Activated CD8-positive, alpha-beta memory T cell treated with anti-CD3 and anti-CD28 coated beads, Interleukin-2, amount 10 ng/mL, durations not matched to agents 7 days and 5 days (primary cell): ENCODE measurements at regions not wholly inside any gene's neighbourhood (a gene's known extent, or its start where the extent isn't known, plus 50 kb on each side); places are given as distances from the start of the nearest gene placed in this dataset.

Source experiments
- ATAC-seq: fragments of 150-1000 bp; cut with Tn5 transposase; one replicate; pipeline ENCODE4 v1.10.0; 2021; ENCODE audit warnings: moderate library complexity
- CTCF ChIA-PET: fragments of 350-600 bp; sonication (Branson Sonifier 250); formaldehyde crosslinking; loops from one replicate; lab custom pipeline; 2021; ENCODE audit warnings: antibody characterized with exemption; lab: Charles Lee
- DNase-seq: peaks from one replicate; pipeline ENCODE4 v3.0.0-alpha.2; 2020
- H3K27ac Mint-ChIP-seq: one replicate; pipeline ENCODE4 v1.8.0; 2021; ENCODE audit warnings: mild to moderate bottlenecking, mixed read lengths
- H3K27me3 Mint-ChIP-seq: one replicate; pipeline ENCODE4 v1.8.0; 2021; ENCODE audit warnings: mixed read lengths
- H3K36me3 Mint-ChIP-seq: one replicate; pipeline ENCODE4 v1.8.0; 2021; ENCODE audit warnings: mild to moderate bottlenecking, mixed read lengths
- H3K4me1 Mint-ChIP-seq: one replicate; pipeline ENCODE4 v1.8.0; 2021; ENCODE audit warnings: mixed read lengths
- H3K4me3 Mint-ChIP-seq: one replicate; pipeline ENCODE4 v1.8.0; 2021; ENCODE audit warnings: mild to moderate bottlenecking, moderate library complexity, mixed read lengths
- H3K9me3 Mint-ChIP-seq: one replicate; pipeline ENCODE4 v1.8.0; 2022; ENCODE audit warnings: low read depth, mixed read lengths

- ATAC-seq (no peak), DNase-seq (no peak)
- peaks cover 34% of the 10 kb centered on the region for H3K27me3 Mint-ChIP-seq
- CTCF ChIA-PET, result no interaction called here
- H3K4me1 Mint-ChIP-seq, result peaks cover 3% of the 10 kb centered on the region
- no peaks in the 10 kb centered on the region for H3K9me3 Mint-ChIP-seq
- H3K4me3 Mint-ChIP-seq, result no peak overlapping the region
- H3K36me3 Mint-ChIP-seq, result no peaks in the 10 kb centered on the region
- no peak overlapping the region for H3K27ac Mint-ChIP-seq
These were observed 93.1 kb upstream of the HABP2 start for GRCh38 chr10:113459626-113460280.

DNA sequence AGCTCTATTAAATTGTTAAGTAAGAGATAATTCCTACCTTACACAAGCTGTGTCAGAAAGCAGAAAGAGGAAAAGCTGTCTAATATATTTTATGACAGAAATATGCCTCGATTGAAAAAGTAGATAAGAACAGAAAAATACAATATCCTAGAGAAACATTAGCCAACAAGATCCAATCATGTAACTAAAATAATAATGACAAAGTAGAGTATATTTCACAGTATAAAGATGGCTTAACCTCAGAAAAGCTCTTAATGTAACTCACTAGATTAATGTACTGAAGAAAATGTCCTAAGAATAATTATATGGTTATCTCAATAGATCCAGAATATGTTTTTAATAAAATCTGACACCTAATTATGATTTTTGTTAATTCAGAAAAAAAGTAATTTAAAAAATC is 89.8 kb upstream of the HABP2 start:
- Mint-ChIP-seq H3K36me3 (no peaks in the 10 kb centered on the region), H3K4me3 (no peak overlapping the region), H3K27ac (no peak overlapping the region), H3K4me1 (no peaks in the 10 kb centered on the region), H3K27me3 (peaks cover 43% of the 10 kb centered on the region), H3K9me3 (no peaks in the 10 kb centered on the region)
- CTCF ChIA-PET, result no interaction called here
- no peak for ATAC-seq
- no peak for DNase-seq

- no peak for DNase-seq
- Mint-ChIP-seq H3K9me3 (no peaks in the 10 kb centered on the region), H3K27me3 (peaks cover 43% of the 10 kb centered on the region), H3K27ac (no peak overlapping the region), H3K4me1 (no peaks in the 10 kb centered on the region), H3K4me3 (no peak overlapping the region), H3K36me3 (no peaks in the 10 kb centered on the region)
- ATAC-seq, result no peak
- CTCF ChIA-PET, result interaction anchor here (1.2 kb wide), 1 partner anchor 12 kb away, joined by 3 read pairs; no protein-coding TSS in a partner anchor
These were observed 89.1 kb upstream of the HABP2 start for GRCh38 chr10:113463777-113464176.

- H3K36me3 Mint-ChIP-seq, result no peaks in the 10 kb centered on the region
- H3K4me3 Mint-ChIP-seq, result no peak overlapping the region
- no peak for ATAC-seq
- no peak overlapping the region for H3K27ac Mint-ChIP-seq
- H3K4me1 Mint-ChIP-seq, result no peaks in the 10 kb centered on the region
- DNase-seq, result no peak
- peaks cover 12% of the 10 kb centered on the region for H3K27me3 Mint-ChIP-seq
- no peaks in the 10 kb centered on the region for H3K9me3 Mint-ChIP-seq
- CTCF ChIA-PET, result no interaction called here
These were observed 83.1 kb upstream of the HABP2 start for GRCh38 chr10:113469796-113470195.

DNA sequence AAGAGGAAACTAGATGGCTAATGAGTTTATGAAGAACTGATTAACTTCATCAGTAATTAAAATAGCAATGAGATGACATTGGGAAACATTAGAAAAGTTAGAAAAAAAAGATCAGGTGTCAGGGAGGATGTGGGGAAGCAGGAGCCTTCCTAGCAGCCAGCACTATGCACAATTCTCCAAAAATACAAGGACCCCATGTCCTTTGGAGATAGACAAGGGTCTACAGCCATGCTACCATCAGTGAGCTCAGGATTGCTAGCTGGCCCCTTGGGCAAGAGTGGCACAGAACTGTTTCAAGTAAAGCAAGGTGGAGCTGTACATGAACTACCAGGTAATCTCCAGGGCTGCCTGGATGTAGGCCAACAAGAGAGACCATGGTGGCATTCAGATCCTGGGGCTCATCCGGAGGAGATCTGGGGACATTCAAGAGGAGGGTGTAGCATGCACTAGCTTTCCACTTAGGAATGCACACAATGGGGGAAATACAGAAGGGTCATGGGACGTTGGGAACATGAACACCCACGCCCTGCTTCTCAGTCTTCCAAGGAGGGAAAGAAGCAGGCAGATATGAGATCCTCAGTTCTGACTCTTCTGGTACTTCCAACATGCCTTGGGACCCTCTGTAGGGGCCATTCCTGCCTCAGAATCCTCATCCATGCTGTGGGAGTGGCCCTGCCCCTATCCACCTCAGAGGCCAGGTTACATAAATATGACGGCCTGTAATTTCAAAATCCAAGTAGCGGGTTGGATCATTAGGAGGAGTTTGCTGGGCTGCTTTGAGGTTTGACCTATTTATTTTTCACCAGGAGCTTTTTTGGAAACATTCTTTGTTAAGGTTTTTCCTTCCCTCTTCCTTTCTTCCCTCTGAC is 82.2 kb upstream of the HABP2 start:
- no peaks in the 10 kb centered on the region for H3K36me3 Mint-ChIP-seq
- CTCF ChIA-PET, result no interaction called here
- ATAC-seq (no peak), DNase-seq (no peak)
- H3K27me3 Mint-ChIP-seq, result peaks cover 11% of the 10 kb centered on the region
- no peak overlapping the region for H3K4me3 Mint-ChIP-seq
- H3K27ac Mint-ChIP-seq, result no peak overlapping the region
- no peaks in the 10 kb centered on the region for H3K9me3 Mint-ChIP-seq
- H3K4me1 Mint-ChIP-seq, result no peaks in the 10 kb centered on the region

DNA sequence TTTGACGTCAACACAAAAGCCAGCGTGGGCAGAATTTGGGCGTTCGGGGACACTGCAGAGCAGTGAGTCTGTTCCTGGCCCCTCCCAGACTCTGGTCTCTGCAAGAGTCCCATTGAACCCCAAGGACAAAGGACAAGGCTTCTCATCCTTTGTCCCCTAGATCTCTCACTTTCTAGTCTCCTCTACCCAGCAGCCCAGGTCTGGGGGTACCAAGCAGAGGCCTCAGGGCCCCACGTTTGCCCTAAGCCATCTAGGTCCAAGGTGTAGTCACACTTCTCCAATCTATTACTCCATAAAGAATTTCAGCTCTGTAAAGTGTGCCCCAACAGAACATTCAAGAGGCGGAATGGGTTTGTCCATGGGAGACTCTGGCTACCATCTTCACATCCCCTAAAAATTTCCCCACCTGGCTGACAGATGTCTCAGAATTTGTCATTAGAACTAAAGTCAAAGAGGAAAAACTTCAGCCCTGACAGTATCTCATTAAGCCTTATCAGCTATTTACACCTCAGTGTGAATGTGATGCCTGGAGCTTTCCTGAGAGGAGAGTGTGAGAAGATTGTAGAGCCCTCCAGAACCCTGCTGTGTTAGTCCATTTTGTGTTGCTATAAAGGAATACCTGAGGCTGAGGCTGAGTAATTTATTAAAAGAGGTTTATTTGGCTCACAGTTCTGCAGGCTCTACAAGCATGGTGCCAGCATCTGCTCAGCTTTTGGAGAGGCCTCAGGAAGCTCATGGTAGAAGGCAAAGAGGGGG is 81.4 kb upstream of the HABP2 start:
- no peaks in the 10 kb centered on the region for H3K36me3 Mint-ChIP-seq
- H3K9me3 Mint-ChIP-seq, result no peaks in the 10 kb centered on the region
- peaks cover 11% of the 10 kb centered on the region for H3K27me3 Mint-ChIP-seq
- CTCF ChIA-PET, result no interaction called here
- no peak for ATAC-seq
- no peak overlapping the region for H3K27ac Mint-ChIP-seq
- no peak overlapping the region for H3K4me3 Mint-ChIP-seq
- no peaks in the 10 kb centered on the region for H3K4me1 Mint-ChIP-seq
- no peak for DNase-seq

DNA sequence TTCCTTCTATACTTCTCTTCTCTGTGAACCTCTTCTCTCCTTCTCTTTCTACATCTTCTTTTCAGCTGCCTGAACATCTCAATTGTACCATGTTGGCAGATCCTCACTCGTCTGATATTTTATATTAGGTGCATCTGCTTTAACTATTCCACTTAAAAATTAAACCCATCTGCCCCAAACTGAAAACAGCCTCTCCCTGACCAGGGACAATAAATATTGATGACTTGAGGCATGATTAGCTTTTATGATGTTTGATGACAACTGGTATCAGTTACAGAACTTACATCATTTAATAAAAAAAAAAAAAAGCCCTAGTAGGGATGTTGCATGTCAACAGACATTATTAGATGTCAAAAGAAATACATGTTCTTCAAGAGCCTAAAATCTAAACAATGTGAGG is 79.8 kb upstream of the HABP2 start:
- Mint-ChIP-seq H3K4me3 (no peak overlapping the region), H3K4me1 (no peaks in the 10 kb centered on the region), H3K9me3 (no peaks in the 10 kb centered on the region), H3K36me3 (no peaks in the 10 kb centered on the region), H3K27me3 (peaks cover 5% of the 10 kb centered on the region), H3K27ac (no peak overlapping the region)
- CTCF ChIA-PET, result no interaction called here
- DNase-seq (no peak), ATAC-seq (no peak)

DNA sequence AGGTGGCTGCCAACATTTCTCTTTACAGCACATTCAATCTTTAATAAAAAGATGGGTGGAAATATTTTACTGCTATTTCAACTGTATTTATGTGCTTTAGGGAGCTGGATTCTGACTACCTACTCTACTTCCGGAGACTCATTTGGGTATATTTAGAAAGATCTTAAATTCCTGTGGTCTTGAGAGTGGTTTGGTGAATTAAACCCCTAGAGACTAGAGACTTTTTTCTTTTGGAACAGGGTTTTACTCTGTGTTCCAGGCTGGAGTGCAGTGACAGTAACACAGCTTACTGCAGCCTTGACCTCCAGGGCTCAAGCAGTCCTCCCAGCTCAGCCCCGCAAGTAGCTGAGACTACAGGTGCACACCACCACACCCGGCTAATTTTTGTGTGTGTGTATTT is 79.0 kb upstream of the HABP2 start:
- DNase-seq (no peak), ATAC-seq (no peak)
- H3K27ac Mint-ChIP-seq, result no peak overlapping the region
- no peaks in the 10 kb centered on the region for H3K4me1 Mint-ChIP-seq
- CTCF ChIA-PET, result no interaction called here
- peaks cover 5% of the 10 kb centered on the region for H3K27me3 Mint-ChIP-seq
- H3K9me3 Mint-ChIP-seq, result no peaks in the 10 kb centered on the region
- no peak overlapping the region for H3K4me3 Mint-ChIP-seq
- H3K36me3 Mint-ChIP-seq, result no peaks in the 10 kb centered on the region

DNA sequence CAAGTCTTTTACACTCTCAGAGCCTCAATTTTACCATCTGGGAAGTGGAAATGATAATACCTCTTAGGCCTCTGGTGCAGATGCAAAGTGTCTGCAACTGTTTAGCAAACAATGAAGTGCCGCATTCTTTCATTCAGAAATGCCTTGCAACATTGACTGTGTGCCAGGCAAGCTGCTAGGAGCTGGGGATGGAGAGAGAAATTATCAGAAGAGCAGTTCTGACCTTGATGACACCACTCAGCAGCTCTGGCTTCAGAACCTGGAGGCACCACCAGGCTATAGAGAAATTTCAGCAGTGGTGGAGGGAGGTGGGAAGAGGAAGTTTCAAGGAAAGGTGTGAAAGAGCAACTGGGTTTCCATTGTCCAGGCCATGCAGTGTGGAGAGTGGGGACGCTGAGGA is 78.1 kb upstream of the HABP2 start:
- peaks cover 2% of the 10 kb centered on the region for H3K9me3 Mint-ChIP-seq
- no peaks in the 10 kb centered on the region for H3K4me1 Mint-ChIP-seq
- DNase-seq, result no peak
- H3K27ac Mint-ChIP-seq, result no peak overlapping the region
- peaks cover 5% of the 10 kb centered on the region for H3K27me3 Mint-ChIP-seq
- ATAC-seq, result no peak
- no peaks in the 10 kb centered on the region for H3K36me3 Mint-ChIP-seq
- CTCF ChIA-PET, result no interaction called here
- no peak overlapping the region for H3K4me3 Mint-ChIP-seq

DNA sequence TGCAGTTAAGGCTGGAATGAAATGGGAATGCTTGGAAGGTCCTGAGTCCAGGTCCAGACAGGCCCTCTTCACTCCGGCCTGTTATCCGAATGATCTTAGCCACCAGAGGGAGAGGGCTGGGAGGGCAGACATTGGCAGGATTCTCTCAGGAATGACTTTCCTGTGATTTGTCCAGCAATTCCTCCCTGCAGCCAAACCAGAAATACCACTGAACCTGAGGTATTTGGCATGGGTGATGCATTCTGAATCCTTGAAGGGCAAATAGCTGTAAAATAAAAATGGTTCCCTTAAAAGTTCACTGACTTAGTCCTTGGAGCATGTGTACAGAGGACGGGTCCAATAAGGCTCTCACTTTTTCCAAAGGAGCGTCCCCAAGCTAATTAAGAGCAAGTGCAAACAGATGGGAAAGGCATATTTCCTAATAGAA is 77.5 kb upstream of the HABP2 start:
- H3K9me3 Mint-ChIP-seq, result peaks cover 7% of the 10 kb centered on the region
- H3K36me3 Mint-ChIP-seq, result no peaks in the 10 kb centered on the region
- H3K27me3 Mint-ChIP-seq, result peaks cover 5% of the 10 kb centered on the region
- H3K4me3 Mint-ChIP-seq, result no peak overlapping the region
- H3K4me1 Mint-ChIP-seq, result no peaks in the 10 kb centered on the region
- DNase-seq (no peak), ATAC-seq (no peak)
- CTCF ChIA-PET, result interaction anchor here (1.3 kb wide), 1 partner anchor 11 kb away, joined by 3 read pairs; no protein-coding TSS in a partner anchor
- no peak overlapping the region for H3K27ac Mint-ChIP-seq

DNA sequence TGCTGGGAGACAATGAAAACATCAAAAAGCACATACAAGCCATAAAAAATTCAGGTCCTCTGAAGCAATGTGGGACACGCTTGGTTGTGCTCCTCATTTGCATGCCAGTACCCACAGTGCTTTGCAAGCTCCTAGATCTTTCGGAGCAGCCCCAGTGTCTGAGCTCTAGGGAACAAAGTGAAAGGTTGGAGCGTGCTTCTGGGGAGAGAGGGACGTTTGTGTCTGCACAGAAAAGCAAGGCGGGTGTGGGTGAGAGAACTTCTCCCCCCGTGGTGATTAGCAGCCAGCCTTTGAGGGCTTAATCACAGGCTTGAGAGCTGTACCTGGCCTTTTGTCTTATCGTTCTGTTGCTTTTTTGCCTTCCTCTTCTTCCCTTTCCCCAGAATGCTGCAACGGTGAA is 76.7 kb upstream of the HABP2 start:
- Mint-ChIP-seq H3K4me3 (no peak overlapping the region), H3K9me3 (peaks cover 8% of the 10 kb centered on the region), H3K27me3 (peaks cover 5% of the 10 kb centered on the region), H3K36me3 (no peaks in the 10 kb centered on the region), H3K4me1 (no peaks in the 10 kb centered on the region), H3K27ac (no peak overlapping the region)
- ATAC-seq (no peak), DNase-seq (no peak)
- CTCF ChIA-PET, result interaction anchor here (1.3 kb wide), 1 partner anchor 12 kb away, joined by 3 read pairs; no protein-coding TSS in a partner anchor

- no peaks in the 10 kb centered on the region for H3K36me3 Mint-ChIP-seq
- no peak overlapping the region for H3K27ac Mint-ChIP-seq
- no peak for ATAC-seq
These were observed 76.2 kb upstream of the HABP2 start for GRCh38 chr10:113476673-113477072.

GRCh38 chr10:113477451-113477850 is 75.4 kb upstream of the HABP2 start:
- DNase-seq, result no peak
- Mint-ChIP-seq H3K4me3 (no peak overlapping the region), H3K4me1 (no peaks in the 10 kb centered on the region), H3K27ac (no peak overlapping the region), H3K36me3 (no peaks in the 10 kb centered on the region), H3K9me3 (peaks cover 12% of the 10 kb centered on the region), H3K27me3 (peaks cover 5% of the 10 kb centered on the region)
- ATAC-seq, result no peak
- CTCF ChIA-PET, result no interaction called here

More at GRCh38 chr10:113476673-113477072, 76.2 kb upstream of the HABP2 start:
- Mint-ChIP-seq H3K4me3 (no peak overlapping the region), H3K4me1 (no peaks in the 10 kb centered on the region), H3K9me3 (peaks cover 8% of the 10 kb centered on the region), H3K27me3 (peaks cover 5% of the 10 kb centered on the region)
- CTCF ChIA-PET, result no interaction called here
- DNase-seq, result no peak
